ENCODE measurements at regions not wholly inside any gene's neighbourhood (a gene's known extent, or its start where the extent isn't known, plus 50 kb on each side); places are given as distances from the start of the nearest gene placed in this dataset.

- Histone ChIP-seq H3K27me3 (ENCODE audit: insufficient read depth, low read length, poor library complexity, severe bottlenecking) (no peaks in the 10 kb centered on the region), H3K4me1 (ENCODE audit: insufficient read depth, low read length, poor library complexity, severe bottlenecking) (peaks cover 8% of the 10 kb centered on the region), H3K9ac (ENCODE audit: low read depth, low read length, poor library complexity, severe bottlenecking) (no peak overlapping the region), H3K4me3 (ENCODE audit: low read length, poor library complexity, severe bottlenecking) (no peak overlapping the region), H3K36me3 (ENCODE audit: insufficient read depth, low read length) (no peaks in the 10 kb centered on the region), H2AFZ (ENCODE audit: low read length) (no peak overlapping the region), H3K79me2 (ENCODE audit: insufficient read depth, low read length) (no peaks in the 10 kb centered on the region), H3K9me2 (replicated peaks; ENCODE audit: low read depth, low read length) (no peaks in the 10 kb centered on the region), H4K20me1 (ENCODE audit: insufficient read depth, low read length, poor library complexity, severe bottlenecking) (no peaks in the 10 kb centered on the region), H3K9me3 (ENCODE audit: insufficient read depth, low read depth, low read length) (no peaks in the 10 kb centered on the region), H3K4me2 (ENCODE audit: low read depth, low read length, poor library complexity, severe bottlenecking) (no peak overlapping the region), H3F3A (ENCODE audit: low read depth) (no peaks in the 10 kb centered on the region)
- TF ChIP-seq, protein P1, sequence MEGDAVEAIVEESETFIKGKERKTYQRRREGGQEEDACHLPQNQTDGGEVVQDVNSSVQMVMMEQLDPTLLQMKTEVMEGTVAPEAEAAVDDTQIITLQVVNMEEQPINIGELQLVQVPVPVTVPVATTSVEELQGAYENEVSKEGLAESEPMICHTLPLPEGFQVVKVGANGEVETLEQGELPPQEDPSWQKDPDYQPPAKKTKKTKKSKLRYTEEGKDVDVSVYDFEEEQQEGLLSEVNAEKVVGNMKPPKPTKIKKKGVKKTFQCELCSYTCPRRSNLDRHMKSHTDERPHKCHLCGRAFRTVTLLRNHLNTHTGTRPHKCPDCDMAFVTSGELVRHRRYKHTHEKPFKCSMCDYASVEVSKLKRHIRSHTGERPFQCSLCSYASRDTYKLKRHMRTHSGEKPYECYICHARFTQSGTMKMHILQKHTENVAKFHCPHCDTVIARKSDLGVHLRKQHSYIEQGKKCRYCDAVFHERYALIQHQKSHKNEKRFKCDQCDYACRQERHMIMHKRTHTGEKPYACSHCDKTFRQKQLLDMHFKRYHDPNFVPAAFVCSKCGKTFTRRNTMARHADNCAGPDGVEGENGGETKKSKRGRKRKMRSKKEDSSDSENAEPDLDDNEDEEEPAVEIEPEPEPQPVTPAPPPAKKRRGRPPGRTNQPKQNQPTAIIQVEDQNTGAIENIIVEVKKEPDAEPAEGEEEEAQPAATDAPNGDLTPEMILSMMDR (conservative IDR thresholded peaks at IDR 0.05; ENCODE audit: low read length) = no peak
- TF ChIP-seq EZH2phosphoT487 (IDR thresholded peaks at IDR 0.05; ENCODE audit: borderline replicate concordance) = no peak
Observed at GRCh38 chr10:29767968-29768367, 133.2 kb upstream of the SVIL start.

DNA sequence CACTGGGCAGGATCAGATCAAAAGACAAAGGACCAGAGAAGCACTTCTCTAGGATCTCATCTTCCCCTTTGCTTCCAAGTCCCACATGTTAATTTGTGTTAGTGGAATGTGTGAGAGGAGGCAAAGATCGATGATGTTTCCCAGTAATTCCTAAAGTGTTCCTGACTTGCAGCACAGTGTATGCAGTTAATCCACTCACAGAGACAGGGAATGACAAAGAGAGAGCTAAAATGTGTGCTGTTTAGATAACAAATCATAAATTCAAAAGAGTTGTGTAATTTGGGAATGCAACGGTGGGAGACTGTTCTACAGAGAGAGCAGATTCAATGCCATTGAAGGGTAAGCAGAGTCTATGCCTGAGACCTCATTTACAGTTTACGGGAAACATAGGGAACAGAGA is 132.0 kb upstream of the SVIL start:
- no peak for TF ChIP-seq EZH2phosphoT487 (IDR thresholded peaks at IDR 0.05; ENCODE audit: borderline replicate concordance)
- TF ChIP-seq, protein P1 (conservative IDR thresholded peaks at IDR 0.05; ENCODE audit: low read length) = no peak
- no peak overlapping the region for H3K9ac ChIP-seq (ENCODE audit: low read depth, low read length, poor library complexity, severe bottlenecking)
- H4K20me1 ChIP-seq (ENCODE audit: insufficient read depth, low read length, poor library complexity, severe bottlenecking) = no peaks in the 10 kb centered on the region
- no peaks in the 10 kb centered on the region for H3K79me2 ChIP-seq (ENCODE audit: insufficient read depth, low read length)
- H3K4me3 ChIP-seq (ENCODE audit: low read length, poor library complexity, severe bottlenecking) = no peak overlapping the region
- no peaks in the 10 kb centered on the region for H3F3A ChIP-seq (ENCODE audit: low read depth)
- no peaks in the 10 kb centered on the region for H3K36me3 ChIP-seq (ENCODE audit: insufficient read depth, low read length)
- no peaks in the 10 kb centered on the region for H3K27me3 ChIP-seq (ENCODE audit: insufficient read depth, low read length, poor library complexity, severe bottlenecking)
- H2AFZ ChIP-seq (ENCODE audit: low read length) = no peak overlapping the region
- no peaks in the 10 kb centered on the region for H3K9me2 ChIP-seq (replicated peaks; ENCODE audit: low read depth, low read length)
- no peak overlapping the region for H3K4me2 ChIP-seq (ENCODE audit: low read depth, low read length, poor library complexity, severe bottlenecking)
- no peaks in the 10 kb centered on the region for H3K9me3 ChIP-seq (ENCODE audit: insufficient read depth, low read depth, low read length)
- no peaks in the 10 kb centered on the region for H3K4me1 ChIP-seq (ENCODE audit: insufficient read depth, low read length, poor library complexity, severe bottlenecking)

- Histone ChIP-seq H3K36me3 (ENCODE audit: insufficient read depth, low read length) (no peaks in the 10 kb centered on the region), H3K79me2 (ENCODE audit: insufficient read depth, low read length) (no peaks in the 10 kb centered on the region), H4K20me1 (ENCODE audit: insufficient read depth, low read length, poor library complexity, severe bottlenecking) (no peaks in the 10 kb centered on the region), H3K4me3 (ENCODE audit: low read length, poor library complexity, severe bottlenecking) (no peak overlapping the region), H3K27me3 (ENCODE audit: insufficient read depth, low read length, poor library complexity, severe bottlenecking) (no peaks in the 10 kb centered on the region), H3K4me2 (ENCODE audit: low read depth, low read length, poor library complexity, severe bottlenecking) (no peak overlapping the region), H2AFZ (ENCODE audit: low read length) (no peak overlapping the region), H3K9ac (ENCODE audit: low read depth, low read length, poor library complexity, severe bottlenecking) (no peak overlapping the region), H3K9me2 (replicated peaks; ENCODE audit: low read depth, low read length) (no peaks in the 10 kb centered on the region), H3K4me1 (ENCODE audit: insufficient read depth, low read length, poor library complexity, severe bottlenecking) (no peaks in the 10 kb centered on the region), H3F3A (ENCODE audit: low read depth) (no peaks in the 10 kb centered on the region), H3K9me3 (ENCODE audit: insufficient read depth, low read depth, low read length) (no peaks in the 10 kb centered on the region)
- no peak for TF ChIP-seq EZH2phosphoT487 (IDR thresholded peaks at IDR 0.05; ENCODE audit: borderline replicate concordance)
- TF ChIP-seq, protein P1 (conservative IDR thresholded peaks at IDR 0.05; ENCODE audit: low read length) = no peak
Observed at GRCh38 chr10:29765330-29765729, 130.6 kb upstream of the SVIL start.

All from Loucy (cell line).